Activated effector memory CD4-positive, alpha-beta T cell treated with anti-CD3 and anti-CD28 coated beads, Interleukin-2, amount 50 U/mL, for 16 hours (primary cell): ENCODE measurements at regions not wholly inside any gene's neighbourhood (a gene's known extent, or its start where the extent isn't known, plus 50 kb on each side); places are given as distances from the start of the nearest gene placed in this dataset.
"Not testable (repeated sequence)": the region's sequence is repeated elsewhere in the genome, so short reads cannot be mapped to it uniquely, and the experiment has no call there.

ENCODE experiments used
- DNase-seq: peaks from one replicate; pipeline ENCODE4 v3.0.0-alpha.2; 2020

DNA sequence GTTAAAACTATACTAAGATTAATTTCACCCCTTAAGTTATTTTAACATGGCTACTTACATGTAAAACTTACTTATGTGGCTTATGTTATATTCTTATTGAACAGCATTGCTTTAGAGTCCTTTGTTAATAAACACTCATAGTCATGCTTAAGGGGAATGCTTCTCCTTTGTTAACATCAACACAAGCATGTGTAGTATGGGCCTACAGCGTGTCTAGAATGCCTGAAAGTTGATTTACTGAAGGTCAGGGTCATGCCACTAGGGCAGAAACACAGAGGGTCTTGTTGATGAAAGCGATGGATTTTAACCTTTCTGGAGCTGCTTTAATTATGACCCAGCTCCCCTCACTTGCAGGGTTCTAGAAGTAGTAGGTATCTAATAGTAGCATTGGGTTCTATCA lies 159.8 kb upstream of the DLX2 start:
- no peak for DNase-seq

DNA sequence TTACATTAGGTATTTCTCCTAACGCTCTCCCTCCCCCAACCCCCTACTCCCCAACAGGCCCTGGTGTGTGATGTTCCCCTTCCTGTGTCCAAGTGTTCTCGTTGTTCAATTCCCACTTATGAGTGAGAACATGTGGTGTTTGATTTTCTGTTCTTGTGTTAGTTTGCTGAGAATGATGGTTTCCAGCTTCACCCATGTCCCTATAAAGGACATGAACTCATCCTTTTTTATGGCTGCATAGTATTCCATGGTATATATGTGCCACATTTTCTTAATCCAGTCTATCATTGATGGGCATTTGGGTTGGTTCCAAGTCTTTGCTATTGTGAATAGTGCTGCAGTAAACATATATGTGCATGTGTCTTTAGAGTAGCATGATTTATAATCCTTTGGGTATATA lies 162.1 kb upstream of the DLX2 start:
- not testable (repeated sequence) for DNase-seq

DNA sequence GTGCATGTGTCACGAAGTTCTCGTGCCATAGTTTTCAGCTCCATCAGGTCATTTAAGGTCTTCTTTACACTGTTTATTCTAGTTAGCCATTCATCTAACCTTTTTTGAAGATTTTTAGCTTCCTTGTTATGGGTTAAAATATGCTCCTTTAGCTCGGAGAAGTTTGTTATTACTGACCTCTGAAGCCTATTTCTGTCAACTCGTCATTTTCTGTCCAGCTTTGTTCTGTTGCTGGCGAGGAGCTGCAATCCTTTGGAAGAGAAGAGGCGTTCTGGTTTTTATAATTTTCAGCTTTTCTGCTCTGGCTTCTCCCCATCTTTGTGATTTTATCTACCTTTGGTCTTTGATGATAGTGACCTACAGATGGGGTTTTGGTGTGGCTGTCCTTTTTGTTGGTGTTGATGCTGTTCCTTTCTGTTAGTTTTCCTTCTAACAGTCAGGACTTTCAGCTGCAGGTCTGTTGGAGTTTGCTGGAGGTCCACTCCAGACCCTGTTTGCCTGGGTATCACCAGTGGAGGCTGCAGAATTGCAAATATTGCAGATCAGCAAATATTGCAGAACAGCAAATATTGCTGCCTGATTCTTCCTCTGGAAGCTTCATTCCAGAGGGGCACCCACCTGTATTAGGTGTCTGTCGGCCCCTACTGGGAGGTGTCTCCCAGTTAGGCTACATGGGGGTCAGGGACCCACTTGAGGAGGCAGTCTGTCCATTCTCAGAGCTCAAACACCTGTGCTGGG lies 157.7 kb upstream of the ITGA6 start:
- DNase-seq: not testable (repeated sequence)

DNA sequence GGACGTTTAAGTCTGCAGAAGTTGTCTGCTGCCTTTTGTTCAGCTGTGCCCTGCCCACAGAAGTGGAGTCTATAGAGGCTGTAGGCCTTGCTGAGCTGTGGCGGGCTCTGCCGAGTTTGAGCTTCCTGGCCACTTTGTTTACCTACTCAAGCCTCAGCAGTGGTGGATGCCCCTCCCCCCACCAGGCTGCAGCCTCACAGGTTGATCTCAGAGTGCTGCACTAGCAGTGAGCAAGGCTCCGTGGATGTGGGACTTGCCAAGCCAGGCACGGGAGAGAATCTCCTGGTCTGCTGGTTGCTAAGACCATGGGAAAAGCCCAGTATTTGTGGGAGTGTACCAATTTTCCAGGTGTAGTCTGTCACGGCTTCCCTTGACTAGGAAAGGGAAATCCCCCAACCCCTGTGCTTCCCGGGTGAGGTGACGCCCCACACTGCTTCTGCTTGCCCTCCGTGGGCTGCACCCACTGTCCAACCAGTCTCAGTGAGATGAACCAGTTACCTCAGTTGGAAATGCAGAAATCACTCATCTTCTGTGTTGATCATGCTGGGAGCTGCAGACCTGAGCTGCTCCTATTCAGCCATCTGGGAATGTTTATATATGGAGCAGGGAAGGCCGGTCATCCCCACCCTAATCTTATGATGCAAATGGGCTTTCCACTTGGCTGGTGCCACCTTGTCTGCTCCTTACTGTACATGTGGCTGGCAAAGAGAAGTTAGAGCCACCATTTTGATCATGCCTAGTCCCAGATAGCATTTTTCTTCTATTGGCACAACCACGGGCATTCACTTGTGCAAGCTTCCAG lies 156.9 kb upstream of the ITGA6 start:
- DNase-seq: no peak

DNA sequence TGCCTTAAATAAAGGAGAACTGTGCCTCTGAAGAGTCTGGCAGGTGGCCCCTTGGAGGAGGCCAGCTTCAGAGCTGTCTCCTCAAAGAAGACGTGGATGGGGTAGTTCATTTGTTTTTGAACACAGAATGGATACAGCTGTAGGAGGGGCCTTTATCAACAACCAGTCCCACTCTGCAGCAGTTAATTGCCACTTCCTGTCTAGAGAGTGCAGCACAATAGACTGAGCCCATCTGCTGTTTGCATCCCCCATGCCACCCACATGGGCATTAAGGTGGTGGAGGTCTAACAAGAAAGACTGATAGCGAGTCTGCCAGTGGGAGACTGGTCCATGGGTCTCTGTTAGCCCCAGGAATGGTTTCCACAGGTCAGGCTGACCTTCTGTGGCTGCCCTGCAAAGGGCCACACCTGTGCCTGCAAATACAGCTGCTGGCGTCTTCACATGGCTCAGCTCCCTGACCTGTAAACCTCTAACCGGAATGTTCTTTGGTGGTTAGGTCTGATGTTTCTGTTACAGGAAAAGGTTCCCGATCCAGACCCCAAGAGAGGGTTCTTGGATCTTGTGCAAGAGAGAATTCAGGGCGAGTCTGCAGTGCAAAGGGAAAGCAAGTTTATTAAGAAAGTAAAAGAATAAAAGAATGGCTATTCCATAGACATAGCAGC lies 153.3 kb upstream of the ITGA6 start:
- no peak for DNase-seq

DNA sequence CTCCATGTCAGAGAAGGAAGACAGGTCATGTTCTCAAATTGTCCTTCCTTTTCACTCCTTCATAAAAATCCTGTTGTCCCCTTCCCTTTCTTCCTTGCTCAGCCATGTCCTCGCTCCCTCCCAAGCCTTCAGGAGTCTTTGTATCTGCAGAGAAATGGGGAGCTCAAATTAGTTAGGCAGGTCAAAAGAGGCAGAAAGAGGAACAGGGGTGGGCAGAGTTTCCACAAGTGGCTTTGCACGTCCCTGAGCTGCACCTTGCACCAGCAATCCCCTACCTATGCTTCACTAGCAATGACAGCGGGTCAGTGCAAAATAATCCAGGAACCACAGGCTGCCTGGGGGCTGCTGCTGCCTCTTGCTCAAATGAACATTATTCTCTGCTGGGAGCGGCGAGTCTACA lies 152.1 kb upstream of the ITGA6 start:
- no peak for DNase-seq

DNA sequence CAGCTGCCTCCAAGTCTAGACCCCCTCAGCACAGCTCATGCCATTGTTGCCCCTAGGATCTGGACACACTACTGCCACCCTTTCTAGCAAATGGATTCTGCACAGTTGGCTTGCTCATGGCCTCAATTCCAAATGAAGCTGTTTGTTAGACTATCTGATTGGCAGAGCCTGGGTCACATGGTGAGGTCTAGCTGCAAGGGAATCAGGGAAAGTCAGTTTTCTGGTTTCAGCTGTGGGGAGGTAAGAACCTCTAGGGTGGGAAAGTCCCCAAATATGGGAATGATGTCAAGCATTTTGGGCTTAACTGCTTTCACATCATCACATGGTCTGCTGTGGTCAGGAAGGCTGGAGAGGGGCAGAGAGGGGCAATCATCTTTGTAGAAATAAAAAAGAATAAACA lies 150.4 kb upstream of the ITGA6 start:
- no peak for DNase-seq

DNA sequence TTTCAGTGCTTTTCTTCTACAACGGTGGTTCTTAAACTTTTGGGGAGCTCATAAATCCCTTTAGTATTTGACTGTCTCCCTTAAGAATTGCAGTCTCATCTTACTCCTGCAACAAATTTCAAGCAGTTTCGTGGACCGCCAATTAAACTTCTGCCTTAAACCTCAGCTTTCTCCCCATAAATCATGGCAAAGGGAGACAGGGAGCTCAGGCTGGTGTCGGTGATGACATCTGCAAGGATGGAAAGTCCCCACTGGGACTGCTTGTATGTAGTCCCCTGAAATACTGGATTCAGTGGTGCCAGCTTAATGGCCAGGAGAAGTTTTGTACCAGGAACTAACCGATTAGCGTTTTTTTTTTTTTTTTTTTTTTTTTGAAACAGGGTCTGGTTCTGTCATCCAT lies 148.7 kb upstream of the ITGA6 start:
- DNase-seq: no peak

DNA sequence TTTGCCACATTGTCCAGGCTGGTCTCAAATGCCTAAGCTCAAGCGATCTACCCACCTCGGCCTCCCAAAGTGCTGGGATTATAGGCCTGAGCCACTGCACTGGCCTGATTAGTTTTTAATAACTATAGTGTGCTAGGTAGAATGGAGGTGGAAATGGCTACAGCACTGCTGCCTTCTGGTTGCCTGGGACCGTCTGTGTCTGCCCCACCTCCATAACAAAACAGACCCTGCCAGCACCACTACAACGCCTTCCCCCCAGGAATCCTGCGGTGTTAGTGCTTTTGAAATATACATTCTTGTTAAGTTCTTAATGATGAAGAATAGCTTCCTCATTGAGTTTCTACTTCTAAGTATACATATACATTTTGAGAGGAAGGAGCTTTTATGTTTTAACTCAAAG lies 148.2 kb upstream of the ITGA6 start:
- no peak for DNase-seq

DNA sequence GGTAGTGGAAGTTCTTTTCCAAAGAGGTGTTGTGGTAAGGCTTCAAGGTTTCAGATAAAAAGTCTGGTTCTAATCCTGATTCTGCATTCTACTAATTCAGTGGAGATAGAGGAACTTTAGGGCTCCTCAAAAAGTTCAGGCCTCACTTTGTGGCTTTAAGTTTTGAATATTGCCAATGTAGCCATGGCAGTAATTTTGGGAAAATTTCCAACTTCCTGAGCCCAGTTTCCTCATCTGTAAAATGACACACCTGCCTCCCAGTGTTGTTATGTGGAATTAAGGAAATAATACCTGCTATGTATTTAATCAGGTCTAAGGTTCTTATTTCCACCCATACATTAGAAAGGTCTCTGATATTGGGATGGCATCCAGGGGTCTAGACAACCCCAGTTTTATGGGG lies 147.6 kb upstream of the ITGA6 start:
- DNase-seq: no peak

DNA sequence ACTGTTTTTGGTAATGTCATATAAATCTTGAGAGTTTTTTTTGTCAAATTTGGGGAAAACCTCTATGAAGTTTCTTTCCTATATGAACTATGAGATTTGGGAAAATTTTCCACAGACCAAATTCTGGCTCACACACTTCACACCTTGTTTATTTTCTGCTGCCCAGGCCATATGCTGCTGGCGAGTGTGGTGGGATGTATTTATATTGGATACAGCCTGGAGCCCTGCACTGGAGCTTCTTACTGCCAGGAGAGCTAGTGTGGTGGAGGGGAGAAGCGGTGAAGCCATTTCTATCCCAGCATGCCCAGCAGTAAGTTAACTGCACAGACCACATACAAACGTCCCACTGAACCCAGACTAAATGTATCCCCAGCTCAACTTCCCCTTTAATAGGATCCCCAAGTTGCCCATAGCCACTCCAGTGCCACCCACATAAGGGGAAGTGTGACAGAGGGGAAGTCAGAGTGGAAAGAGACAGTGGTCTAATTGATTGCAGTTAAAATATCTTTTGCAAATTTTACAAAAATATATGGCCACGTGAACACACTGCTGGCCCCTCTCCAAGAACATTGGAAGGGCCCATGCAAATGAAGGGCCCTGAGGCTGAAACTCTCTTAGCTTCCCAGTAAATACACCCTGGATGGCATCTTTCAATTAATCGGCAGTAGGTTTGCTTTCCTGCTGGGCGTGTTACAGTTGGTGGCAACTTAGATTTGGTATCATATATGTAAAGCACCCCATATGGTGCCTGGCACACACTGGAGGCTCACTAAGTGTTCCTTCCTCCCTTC lies 146.6 kb upstream of the ITGA6 start:
- DNase-seq: no peak

DNA sequence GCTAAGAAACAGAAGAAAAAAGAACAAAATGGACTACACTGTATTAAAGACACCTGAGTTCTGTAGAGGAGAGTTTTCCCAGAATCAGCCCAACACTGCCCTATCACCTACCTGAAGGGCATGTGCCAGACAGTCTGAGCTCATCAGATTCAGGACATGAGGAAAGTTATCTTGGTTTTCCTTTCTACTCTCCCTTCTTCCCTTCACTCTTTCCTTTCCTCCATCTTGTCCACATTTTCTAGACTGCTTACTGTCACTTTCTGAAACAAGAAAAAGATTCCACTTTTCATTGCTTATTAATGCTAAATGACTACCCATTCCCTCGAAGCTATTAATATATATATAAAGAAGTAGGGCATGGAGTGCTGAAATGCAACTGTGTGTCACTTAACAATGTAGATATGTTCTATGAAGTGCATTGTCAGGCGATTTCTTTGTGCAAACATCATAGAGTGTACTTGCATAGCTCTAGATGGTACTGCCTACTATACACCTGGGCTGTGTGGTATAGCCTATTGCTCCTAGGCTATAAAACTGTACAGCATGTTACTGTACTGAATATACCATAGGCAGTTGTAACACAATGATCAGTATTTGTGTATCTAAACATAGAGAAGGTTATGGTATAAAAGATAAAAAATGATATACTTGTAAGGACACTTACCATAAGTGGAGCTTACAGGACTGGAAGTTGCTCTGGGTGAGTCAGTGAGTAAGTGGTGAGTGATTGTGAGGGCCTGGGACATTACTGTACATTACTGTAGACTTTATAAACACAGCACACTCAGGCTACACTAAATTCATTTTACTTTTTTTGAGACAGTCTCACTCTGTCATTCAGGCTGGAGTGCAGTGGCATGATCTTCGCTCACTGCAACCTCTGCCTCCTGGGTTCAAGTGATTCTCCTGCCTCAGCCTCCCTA lies 145.5 kb upstream of the ITGA6 start:
- no peak for DNase-seq

DNA sequence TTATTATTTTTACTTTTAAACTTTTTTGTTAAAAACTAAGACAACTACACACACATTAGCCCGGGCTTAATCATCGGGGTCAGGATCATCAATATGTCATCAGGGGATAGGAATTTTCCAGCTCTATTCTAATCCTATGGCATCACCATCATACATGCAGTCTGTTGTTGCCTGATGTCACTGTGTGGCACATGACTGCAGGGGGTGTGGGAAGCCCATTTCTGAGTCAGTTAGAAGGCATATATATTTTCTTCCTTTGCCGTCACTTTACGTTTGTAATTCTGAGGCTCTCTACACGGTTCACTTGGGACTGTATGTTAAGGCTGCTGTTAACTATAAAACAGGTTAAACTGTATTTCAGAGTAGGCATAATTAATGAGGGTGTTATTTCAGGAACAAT lies 144.4 kb upstream of the ITGA6 start:
- no peak for DNase-seq

DNA sequence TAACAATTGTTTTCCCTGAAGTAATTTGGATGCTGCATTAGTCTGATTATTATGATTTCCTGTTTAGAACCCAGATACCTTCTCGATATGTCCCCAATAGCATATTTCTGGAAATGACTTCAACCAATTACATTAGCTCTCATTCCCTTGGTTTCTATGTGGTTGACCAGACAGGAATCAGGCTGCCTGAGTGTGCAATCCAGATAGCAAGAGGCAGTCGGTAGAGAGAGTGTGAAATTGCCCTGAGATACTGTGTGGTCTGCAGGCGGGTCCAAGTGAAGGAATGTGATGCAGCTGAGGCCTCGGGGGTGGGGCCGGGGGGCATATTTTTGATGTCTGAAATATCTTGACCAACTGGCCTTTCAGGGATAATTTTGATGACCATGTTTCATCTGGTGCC lies 143.9 kb upstream of the ITGA6 start:
- DNase-seq: no peak

DNA sequence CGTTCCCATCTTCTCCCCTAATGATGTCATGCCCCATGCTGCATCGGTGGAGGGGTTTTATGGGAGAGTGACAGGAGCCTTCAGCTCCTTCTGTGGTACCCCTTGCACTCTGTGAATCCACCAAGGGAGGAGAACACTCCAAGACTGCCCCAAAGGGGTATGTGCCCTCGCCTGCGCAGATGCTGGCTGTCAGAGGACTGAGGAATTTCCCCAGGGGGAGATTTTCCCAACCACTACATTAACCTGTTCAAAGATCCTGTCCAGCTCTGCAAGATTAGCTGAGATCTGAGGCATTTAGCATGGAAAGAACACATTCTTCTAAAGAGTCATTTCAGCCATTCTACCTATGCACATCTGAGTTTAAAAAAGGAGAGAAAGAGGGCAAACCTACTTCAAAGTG lies 143.2 kb upstream of the ITGA6 start:
- no peak for DNase-seq

DNA sequence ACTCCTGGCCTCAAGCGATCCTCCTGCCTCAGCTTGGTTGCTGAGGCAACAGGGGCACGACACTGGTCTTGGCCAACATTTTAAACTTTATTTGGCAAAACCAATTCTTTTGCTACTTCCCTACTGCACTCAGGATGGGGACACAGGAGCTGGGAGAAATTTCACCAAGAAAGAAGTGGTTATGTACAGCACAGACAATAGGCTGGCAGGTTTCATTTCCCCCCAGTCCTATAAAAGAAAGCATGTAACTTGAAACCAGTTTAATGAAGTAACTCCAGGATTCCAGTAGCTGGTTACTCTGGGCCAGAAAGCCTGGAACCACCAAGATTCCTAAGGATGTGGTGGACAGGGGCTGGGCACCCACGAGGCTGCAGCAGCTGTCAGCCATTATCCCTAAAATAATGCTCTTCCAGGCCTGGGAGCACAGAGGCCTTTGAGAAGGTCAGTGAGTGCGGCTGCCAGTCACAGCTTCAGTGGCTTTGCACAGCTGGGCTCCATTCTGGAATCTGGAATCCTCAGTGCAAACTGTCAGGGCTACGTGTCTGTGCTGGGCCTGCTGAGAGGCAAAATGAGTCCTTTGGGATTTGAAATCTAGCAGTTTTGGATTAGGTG lies 142.3 kb upstream of the ITGA6 start:
- DNase-seq: no peak

DNA sequence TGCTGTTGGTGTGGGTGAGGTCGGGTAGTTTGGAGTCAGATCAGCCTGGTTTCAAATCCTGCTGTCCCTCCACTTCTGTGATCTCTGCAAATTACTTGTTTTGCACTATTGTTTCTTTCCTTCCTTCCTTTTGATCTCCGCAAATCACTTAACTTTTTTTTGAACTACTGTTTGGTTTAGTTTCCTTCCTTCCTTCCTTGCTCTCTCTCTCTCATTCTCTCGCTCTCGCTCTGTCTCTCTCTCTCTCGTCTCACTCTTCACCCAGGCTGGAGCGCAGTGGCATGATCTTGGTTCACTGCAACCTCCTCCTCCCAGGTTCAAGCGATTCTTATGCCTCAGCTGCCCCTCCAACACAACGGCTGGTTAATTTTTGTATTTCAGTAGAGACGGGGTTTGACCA lies 141.6 kb upstream of the ITGA6 start:
- no peak for DNase-seq

DNA sequence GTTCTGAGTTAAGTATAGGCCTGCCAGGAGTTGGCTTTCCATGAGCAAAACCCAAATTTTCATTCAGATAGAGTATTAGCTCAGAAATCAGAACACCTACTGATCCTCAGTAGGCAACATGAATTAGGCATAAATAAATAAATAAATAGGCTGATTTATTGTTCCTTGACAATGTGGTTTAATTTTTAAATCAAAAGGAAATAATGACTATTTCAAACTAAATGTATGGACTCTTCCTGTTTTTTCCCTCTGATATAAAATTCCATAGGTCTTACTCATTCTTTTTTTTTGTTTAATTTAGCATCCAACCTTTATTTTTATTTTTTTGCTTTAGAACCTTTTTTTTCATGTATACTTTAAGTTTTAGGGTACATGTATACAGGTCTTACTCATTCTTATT lies 140.2 kb upstream of the ITGA6 start:
- no peak for DNase-seq

DNA sequence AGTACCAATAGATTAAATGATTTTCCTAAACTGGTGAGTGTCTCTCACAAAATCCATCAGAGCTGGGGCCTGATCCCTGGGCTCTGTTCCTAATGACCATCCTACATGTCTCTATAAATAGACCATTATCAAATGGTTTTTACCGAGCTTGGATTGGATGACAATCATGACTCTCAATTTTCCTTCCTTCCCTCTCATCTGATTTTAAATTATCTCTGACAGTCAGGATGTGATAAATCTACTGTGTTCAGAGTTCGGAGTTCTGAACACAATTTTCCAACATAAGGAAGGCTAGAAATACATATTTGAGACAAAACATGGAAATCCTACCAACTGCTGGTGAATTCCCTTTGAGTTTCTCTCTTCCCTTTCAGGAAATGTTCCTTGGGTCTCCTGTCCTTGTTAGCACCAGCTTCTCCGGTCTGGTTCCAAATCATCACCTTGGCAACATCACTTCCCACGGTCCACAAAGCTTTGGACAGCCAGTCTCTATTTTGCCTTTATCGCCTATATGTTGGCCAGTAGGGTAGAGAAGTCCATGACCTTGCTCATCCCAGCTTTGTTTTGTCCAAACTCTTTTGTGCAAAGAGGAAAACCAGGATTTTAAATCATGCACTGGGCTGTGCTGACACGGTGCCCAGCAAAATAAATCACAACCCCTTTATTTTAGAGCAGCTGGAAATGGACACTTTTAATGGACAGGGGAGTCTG lies 139.6 kb upstream of the ITGA6 start:
- DNase-seq: no peak

DNA sequence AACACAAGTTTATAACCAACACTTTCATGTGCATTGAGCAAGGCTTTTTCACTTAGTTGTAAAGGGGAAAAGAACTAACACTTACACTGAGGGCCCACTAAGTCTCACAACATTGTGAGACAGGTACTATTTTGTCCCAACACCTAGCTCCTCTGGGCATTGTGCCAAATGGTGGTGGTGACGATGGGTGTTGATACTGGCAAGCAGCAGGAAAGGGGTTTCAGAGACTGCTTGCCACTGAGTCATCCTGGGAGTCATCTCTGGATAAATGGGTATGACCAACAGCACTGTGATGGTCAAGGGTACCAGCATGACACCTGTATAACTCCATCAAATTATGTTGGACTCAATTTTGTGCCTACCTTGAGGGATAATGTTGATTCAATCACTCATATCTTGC lies 138.8 kb upstream of the ITGA6 start:
- peak; percentile 67 for DNase-seq

DNA sequence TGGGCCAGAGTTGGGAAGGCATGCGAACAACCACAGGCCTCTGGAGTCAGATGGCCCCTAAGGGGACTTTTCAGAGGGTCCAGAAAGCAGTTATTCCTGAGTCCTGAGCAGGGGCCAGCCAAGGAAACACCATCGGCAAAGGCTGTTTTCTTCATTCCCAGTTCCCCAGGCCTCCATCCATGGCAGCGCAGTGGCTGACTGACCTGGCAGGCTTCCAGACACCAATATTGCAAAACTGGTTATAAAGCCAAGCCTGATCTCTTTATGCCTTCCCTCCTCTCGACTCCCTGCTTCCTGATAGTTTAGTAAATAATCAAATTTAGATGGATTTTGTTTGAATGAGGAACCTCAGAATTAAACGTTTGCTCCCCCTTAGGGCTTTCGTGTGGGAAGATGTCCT lies 133.4 kb upstream of the ITGA6 start:
- no peak for DNase-seq
